Osteocyte (in vitro differentiated cells): ENCODE measurements at regions not wholly inside any gene's neighbourhood (a gene's known extent, or its start where the extent isn't known, plus 50 kb on each side); places are given as distances from the start of the nearest gene placed in this dataset.

Experiments used
- DNase-seq: peaks from one replicate; pipeline ENCODE4 v3.0.0; 2021; ENCODE audit warnings: mixed read lengths; ENCODE audit not compliant: unreplicated experiment; ENCODE audit errors: extremely low spot score
- H3K27ac Mint-ChIP-seq: one replicate; pipeline ENCODE4 v1.8.0; 2021; ENCODE audit warnings: mild to moderate bottlenecking, mixed read lengths; ENCODE audit not compliant: unreplicated experiment
- H3K27me3 Mint-ChIP-seq: one replicate; pipeline ENCODE4 v1.8.0; 2021; ENCODE audit warnings: mixed read lengths; ENCODE audit not compliant: unreplicated experiment
- H3K36me3 Mint-ChIP-seq: one replicate; pipeline ENCODE4 v1.8.0; 2021; ENCODE audit warnings: mixed read lengths; ENCODE audit not compliant: unreplicated experiment
- H3K4me1 Mint-ChIP-seq: one replicate; pipeline ENCODE4 v1.8.0; 2021; ENCODE audit warnings: mixed read lengths; ENCODE audit not compliant: unreplicated experiment
- H3K4me3 Mint-ChIP-seq: one replicate; pipeline ENCODE4 v1.8.0; 2021; ENCODE audit warnings: mild to moderate bottlenecking, moderate library complexity, mixed read lengths; ENCODE audit not compliant: unreplicated experiment
- H3K9me3 Mint-ChIP-seq: one replicate; pipeline ENCODE4 v1.8.0; 2021; ENCODE audit warnings: mixed read lengths; ENCODE audit not compliant: unreplicated experiment
- CTCF ChIP-seq: fragments of 200-600 bp; sonication (generic); IDR thresholded peaks from 2 replicates; pipeline ENCODE4 v1.5.0; 2021; ENCODE audit warnings: antibody characterized with exemption, mild to moderate bottlenecking, moderate library complexity

DNA sequence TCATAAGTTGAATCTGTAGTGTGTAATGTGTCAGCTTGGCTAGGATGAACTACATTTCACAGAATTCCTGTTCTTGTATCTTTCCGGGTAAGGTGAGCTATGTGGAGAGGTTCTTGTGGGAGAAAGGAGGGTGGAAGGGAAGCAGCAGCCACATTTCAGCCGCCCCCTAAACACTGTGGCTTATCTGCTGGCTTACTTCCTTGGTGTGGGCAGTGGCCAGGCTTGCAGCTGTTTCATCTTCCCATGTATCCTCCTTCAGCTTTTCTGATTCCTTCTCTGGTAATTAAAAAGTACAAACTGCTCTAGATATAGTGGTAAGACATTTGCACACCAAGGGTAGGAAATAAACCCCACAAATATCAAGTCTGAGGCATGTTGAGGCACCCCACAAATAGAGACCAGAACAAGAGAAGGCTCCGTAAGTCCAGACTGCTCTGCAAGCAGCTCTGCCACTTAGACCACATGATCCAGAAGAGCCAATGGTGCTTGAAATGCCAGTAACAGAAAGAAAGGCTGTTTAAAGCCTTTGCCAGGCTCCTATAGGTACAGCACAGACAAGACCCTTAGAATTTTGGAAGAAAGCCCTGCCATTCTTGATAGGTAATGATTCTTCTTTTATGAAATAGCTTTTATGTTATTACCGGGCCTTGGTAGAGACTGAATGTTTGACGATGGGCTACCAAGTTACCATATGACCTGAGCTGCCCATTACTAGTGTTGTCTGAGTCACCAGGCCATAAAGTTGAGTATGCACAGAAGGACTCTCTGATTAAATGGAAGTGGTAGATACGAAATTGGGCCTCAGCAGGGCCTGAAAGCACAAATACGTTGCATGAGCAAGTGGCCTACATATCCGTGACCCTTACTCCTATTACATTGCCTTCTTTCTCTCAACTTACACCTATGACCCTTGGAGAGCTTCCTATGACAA, 215.0 kb upstream of the SGK1 start:
- Mint-ChIP-seq H3K9me3 (no peaks in the 10 kb centered on the region), H3K27ac (no peak overlapping the region), H3K27me3 (no peaks in the 10 kb centered on the region), H3K36me3 (no peaks in the 10 kb centered on the region), H3K4me3 (no peak overlapping the region), H3K4me1 (peaks cover 50% of the 10 kb centered on the region)
- TF ChIP-seq CTCF = no peak
- DNase-seq = no peak

- Mint-ChIP-seq H3K36me3 (no peaks in the 10 kb centered on the region), H3K27me3 (no peaks in the 10 kb centered on the region), H3K4me3 (no peak overlapping the region), H3K27ac (no peak overlapping the region), H3K9me3 (no peaks in the 10 kb centered on the region), H3K4me1 (peaks cover 50% of the 10 kb centered on the region)
- TF ChIP-seq CTCF = no peak
- DNase-seq = no peak
These were observed 213.7 kb upstream of the SGK1 start for GRCh38 chr6:134531611-134532010.

GRCh38 chr6:134531188-134531551, 213.3 kb upstream of the SGK1 start:
- no peaks in the 10 kb centered on the region for H3K36me3 Mint-ChIP-seq
- H3K9me3 Mint-ChIP-seq = no peaks in the 10 kb centered on the region
- H3K4me3 Mint-ChIP-seq = no peak overlapping the region
- H3K4me1 Mint-ChIP-seq = peaks cover 50% of the 10 kb centered on the region
- DNase-seq = no peak
- no peaks in the 10 kb centered on the region for H3K27me3 Mint-ChIP-seq
- H3K27ac Mint-ChIP-seq = no peak overlapping the region
- TF ChIP-seq CTCF = no peak

GRCh38 chr6:134529921-134530320, 212.0 kb upstream of the SGK1 start:
- Mint-ChIP-seq H3K27me3 (no peaks in the 10 kb centered on the region), H3K4me3 (no peak overlapping the region), H3K27ac (no peak overlapping the region), H3K4me1 (peaks cover 50% of the 10 kb centered on the region), H3K9me3 (no peaks in the 10 kb centered on the region), H3K36me3 (no peaks in the 10 kb centered on the region)
- DNase-seq = no peak
- no peak for TF ChIP-seq CTCF

- Mint-ChIP-seq H3K36me3 (no peaks in the 10 kb centered on the region), H3K27me3 (no peaks in the 10 kb centered on the region), H3K4me3 (no peak overlapping the region), H3K9me3 (no peaks in the 10 kb centered on the region), H3K27ac (no peak overlapping the region), H3K4me1 (peaks cover 49% of the 10 kb centered on the region)
- TF ChIP-seq CTCF = no peak
- no peak for DNase-seq
These were observed 211.4 kb upstream of the SGK1 start for GRCh38 chr6:134529305-134529704.
